ENCODE measurements at regions not wholly inside any gene's neighbourhood (a gene's known extent, or its start where the extent isn't known, plus 50 kb on each side); places are given as distances from the start of the nearest gene placed in this dataset.

GRCh38 chr4:1571165-1572009 is 112.7 kb downstream of the FAM53A start:
- TF ChIP-seq, protein P1, sequence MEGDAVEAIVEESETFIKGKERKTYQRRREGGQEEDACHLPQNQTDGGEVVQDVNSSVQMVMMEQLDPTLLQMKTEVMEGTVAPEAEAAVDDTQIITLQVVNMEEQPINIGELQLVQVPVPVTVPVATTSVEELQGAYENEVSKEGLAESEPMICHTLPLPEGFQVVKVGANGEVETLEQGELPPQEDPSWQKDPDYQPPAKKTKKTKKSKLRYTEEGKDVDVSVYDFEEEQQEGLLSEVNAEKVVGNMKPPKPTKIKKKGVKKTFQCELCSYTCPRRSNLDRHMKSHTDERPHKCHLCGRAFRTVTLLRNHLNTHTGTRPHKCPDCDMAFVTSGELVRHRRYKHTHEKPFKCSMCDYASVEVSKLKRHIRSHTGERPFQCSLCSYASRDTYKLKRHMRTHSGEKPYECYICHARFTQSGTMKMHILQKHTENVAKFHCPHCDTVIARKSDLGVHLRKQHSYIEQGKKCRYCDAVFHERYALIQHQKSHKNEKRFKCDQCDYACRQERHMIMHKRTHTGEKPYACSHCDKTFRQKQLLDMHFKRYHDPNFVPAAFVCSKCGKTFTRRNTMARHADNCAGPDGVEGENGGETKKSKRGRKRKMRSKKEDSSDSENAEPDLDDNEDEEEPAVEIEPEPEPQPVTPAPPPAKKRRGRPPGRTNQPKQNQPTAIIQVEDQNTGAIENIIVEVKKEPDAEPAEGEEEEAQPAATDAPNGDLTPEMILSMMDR (IDR thresholded peaks at IDR 0.05; ENCODE audit: borderline replicate concordance, insufficient read depth, low read depth, low read length), result no peak

DNA sequence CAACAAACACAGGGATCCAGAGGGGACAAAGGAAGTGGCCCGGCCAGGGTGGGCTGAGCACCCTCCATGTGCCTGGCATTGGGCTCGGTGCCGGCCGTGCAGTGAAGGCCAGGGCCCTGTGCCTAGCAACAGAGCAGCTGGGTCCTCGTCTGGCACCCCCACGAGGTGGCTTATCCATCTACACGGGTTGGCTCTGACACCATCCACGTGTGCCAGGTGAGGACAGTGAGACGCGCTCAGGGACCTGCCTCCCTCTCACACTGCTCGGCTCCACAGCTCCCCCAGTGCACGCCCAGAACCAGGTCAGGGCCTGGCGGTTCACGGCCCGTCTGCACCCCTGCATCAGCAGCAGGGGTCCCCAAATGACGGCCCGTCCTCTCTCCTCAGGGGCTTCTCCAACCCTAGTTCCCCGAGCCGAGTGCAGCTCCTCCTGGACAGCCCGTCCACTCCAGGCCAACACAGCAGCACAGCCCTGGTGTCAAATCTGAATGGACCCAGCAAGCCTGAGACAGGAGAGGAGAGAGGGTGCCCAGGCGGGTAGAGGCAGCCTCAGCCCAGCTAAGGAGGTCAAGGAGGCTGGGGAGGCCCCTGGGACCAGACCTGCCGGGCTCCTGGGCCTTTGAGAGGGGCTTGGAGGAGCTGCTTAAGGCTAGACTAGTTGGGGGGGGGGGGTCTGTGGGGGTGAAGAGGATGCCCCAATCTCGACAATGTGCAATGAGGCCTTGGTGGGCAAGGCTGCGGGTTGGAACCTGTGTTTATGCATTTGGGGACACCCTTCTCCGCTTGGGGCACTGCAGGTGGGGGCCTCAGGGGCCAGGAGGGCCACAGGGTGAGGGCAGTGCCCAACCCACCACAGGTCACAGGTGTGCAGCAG is 113.6 kb downstream of the FAM53A start:
- H3K4me3 ChIP-seq (ENCODE audit: low read depth, low read length), result no peak overlapping the region
- TF ChIP-seq, protein P1 (IDR thresholded peaks at IDR 0.05; ENCODE audit: borderline replicate concordance, insufficient read depth, low read depth, low read length), result no peak

More at GRCh38 chr4:1571165-1572009, 112.7 kb downstream of the FAM53A start:
- H3K4me3 ChIP-seq (ENCODE audit: low read depth, low read length), result no peak overlapping the region

- TF ChIP-seq, protein P1 (IDR thresholded peaks at IDR 0.05; ENCODE audit: borderline replicate concordance, insufficient read depth, low read depth, low read length), result no peak
- H3K4me3 ChIP-seq (ENCODE audit: low read depth, low read length), result no peak overlapping the region
Observed at GRCh38 chr4:1569461-1570151, 114.5 kb downstream of the FAM53A start.

DNA sequence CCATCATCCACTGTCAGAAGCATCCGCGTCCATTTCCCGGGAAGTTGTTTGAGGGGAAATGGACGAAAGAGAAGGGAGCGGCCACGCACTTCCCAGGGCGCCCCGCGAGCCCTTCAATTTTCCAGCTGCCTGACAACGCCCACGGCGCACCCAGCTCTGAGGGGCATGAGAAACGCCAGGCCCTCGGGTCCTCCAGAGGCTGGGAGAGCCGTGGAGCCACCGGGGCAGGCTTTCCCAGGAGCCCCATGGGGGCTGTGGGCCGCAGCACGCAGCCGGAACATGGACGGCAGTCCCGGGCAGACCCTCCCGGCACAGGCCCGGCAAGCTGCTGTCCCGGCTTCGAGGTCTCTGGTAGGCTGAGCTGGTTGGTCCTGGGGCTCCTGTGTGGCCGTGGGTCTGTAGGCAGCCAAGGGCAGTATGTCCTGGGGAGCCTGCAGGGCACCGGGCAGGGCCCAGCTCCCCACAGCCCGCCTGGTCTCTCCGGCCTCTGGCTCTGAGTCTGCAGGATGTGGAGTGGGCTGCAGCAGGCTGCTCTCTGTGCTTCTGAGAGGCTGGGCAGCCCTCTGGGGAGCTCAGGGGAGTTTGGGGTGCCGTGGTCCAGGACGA is 115.2 kb downstream of the FAM53A start:
- TF ChIP-seq, protein P1 (IDR thresholded peaks at IDR 0.05; ENCODE audit: borderline replicate concordance, insufficient read depth, low read depth, low read length), result no peak
- H3K4me3 ChIP-seq (ENCODE audit: low read depth, low read length), result no peak overlapping the region

- TF ChIP-seq, protein P1 (IDR thresholded peaks at IDR 0.05; ENCODE audit: borderline replicate concordance, insufficient read depth, low read depth, low read length), result no peak
- H3K4me3 ChIP-seq (ENCODE audit: low read depth, low read length), result no peak overlapping the region
Observed at GRCh38 chr4:1567808-1568581, 116.1 kb downstream of the FAM53A start.

- TF ChIP-seq, protein P1 (IDR thresholded peaks at IDR 0.05; ENCODE audit: borderline replicate concordance, insufficient read depth, low read depth, low read length), result no peak
- no peak overlapping the region for H3K4me3 ChIP-seq (ENCODE audit: low read depth, low read length)
Observed at GRCh38 chr4:1567519-1567807, 116.7 kb downstream of the FAM53A start.

All from GM12875 (cell line).